SKM-1 treated with dmso at 0.1 percent for 144 hours (cell line): ENCODE measurements at regions not wholly inside any gene's neighbourhood (a gene's known extent, or its start where the extent isn't known, plus 50 kb on each side); places are given as distances from the start of the nearest gene placed in this dataset.
"Not testable (repeated sequence)": the region's sequence is repeated elsewhere in the genome, so short reads cannot be mapped to it uniquely, and the experiment has no call there.

Experiments used
- DNase-seq: peaks from one replicate; lab custom pipeline; 2025; ENCODE audit not compliant: unreplicated experiment; lab: John Stamatoyannopoulos, UW

DNA sequence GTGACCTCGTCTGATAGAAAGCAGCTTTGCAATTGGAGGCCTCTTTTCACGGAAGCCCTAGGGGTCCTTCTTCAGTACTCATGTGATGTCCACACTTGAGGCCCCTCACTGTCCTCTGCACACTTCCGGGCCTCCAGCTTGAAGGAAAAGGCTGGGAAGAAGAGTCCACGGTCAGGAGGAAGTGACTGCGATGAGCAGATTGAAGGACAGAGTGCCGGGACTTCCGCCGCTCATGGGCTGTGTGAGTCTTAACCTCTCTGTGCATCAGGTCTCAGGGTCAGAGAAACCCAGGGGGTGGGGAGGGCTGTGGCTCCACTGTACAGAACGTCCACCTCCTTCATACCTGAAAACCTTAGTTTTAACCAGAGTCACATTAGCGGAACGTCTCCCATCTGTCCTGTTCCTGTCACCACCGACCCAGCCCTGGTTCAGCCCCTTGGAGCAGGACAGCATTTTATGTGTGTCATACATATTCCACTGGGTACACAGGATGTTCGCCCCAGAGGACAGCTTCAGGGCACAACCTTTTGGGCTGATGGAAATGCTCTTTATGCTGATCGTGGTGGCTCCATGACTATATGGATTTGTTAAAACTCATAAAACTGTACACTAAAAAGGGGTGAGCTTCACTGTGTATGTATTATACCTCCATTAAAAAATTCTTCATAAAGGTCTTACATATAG, 51.0 kb upstream of the SORCS2 start:
- no peak for DNase-seq

DNA sequence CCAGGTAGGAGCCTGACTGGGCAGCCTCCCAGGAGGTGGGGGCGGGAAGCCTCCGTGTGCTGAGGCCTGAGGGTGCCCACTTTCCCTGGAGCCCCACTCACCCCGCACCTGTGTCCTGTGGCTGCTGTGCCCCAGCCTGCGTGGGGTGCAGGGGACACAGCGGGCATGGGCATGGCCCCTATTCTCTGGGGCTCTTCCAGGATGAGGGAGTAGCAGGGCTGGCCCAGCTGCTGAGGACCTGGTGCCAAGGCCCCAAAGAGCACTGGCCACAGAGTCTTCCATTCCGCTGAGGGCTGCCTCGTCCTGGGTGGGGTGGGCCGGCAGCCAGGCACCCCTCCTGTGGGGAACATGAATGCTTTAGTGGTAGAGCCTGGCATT, 51.7 kb upstream of the SORCS2 start:
- no peak for DNase-seq

DNA sequence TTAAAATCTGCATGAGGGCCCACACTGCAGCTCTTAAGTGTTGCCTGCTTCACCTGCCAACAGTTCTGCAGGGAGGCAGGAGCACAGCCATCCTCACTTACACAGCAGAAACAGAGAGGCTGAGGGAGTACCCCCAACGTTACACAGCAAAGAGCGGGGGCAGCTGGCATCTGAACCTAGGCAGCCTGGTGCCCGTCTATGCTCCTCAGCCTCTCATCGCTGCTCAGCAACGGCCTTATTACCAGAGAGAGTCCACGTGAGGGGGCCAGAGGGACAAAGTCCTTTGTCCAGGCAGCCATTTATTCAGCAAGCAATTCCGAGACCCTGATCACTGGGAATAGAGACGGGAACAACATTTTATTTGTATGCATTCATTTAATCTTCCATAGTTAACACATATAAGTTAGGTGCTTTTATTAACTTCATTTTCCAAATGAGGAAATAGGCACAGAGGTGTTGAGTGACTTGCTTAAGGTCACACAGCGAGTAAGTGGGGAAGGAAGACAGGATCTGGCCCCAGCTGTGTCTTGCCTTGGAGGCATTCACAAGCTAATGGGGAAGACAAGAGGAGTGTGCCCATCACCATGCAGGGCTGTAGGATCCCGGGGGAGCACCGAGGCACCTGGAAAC, 52.2 kb upstream of the SORCS2 start:
- no peak for DNase-seq

GRCh38 chr4:7139167-7139982, 53.0 kb upstream of the SORCS2 start:
- no peak for DNase-seq

GRCh38 chr4:7138223-7139166, 53.8 kb upstream of the SORCS2 start:
- no peak for DNase-seq

DNA sequence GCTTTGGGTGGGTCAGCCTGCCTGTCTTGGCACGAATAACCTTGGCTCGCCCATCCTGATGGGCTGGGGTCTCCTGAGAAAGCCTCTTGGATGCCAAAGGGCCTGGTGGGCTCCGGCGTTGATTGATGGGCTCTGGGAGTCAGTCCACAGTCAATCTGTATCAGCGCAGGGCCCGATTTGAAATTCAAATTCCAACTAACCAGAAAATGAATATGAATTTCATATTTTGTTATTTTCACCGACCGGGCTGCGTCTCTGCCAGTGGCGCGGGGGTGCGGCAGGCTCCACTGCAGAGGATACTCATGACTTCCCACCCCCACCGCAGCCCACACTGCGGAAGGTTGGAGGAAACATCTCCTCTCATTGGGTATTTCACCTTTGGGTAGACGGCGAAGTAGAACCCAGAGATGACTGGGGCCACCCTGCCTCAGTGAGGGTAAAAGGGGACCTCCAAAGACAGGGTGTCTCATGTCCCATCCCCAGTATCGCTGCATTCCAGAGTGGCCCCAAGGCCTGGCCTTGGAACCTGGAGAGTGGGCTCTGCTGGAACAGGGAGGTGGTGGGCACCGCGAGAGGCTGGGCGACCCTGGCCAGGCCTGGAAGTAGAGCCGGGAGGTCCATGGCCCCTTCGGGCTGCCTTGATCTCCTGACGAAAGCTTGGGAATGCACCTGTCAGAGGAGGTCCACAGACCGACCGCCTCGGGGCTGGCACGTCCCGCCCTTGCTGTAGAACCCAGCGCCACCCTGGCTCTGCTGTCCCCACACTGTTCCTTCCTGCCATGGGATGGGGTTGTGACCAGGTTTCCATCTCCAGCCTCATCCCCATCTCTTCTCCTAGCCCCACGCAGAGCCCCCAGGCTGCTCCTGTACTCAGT, 54.8 kb upstream of the SORCS2 start:
- DNase-seq = no peak

GRCh38 chr4:7136351-7136750, 56.0 kb upstream of the SORCS2 start:
- DNase-seq = no peak

DNA sequence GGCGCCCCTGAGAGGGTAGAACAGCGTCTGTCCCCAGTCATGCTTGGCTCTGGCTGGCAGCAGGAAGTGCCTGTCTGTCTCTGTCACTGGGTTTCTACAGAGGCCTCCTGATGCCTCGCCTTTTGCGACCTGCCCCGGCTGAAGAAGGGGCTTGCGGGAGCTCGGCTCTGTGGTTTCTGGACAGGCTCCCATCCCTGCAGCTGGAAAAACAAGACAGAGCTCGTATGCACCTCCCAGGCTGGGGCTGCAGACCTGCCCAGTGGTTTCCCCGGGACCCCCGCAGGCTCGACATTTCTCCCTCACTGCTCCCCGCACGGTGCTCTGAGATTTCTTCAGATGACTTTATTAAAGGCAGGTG, 57.0 kb upstream of the SORCS2 start:
- no peak for DNase-seq

GRCh38 chr4:7134737-7135388, 57.5 kb upstream of the SORCS2 start:
- DNase-seq = peak; percentile 32

DNA sequence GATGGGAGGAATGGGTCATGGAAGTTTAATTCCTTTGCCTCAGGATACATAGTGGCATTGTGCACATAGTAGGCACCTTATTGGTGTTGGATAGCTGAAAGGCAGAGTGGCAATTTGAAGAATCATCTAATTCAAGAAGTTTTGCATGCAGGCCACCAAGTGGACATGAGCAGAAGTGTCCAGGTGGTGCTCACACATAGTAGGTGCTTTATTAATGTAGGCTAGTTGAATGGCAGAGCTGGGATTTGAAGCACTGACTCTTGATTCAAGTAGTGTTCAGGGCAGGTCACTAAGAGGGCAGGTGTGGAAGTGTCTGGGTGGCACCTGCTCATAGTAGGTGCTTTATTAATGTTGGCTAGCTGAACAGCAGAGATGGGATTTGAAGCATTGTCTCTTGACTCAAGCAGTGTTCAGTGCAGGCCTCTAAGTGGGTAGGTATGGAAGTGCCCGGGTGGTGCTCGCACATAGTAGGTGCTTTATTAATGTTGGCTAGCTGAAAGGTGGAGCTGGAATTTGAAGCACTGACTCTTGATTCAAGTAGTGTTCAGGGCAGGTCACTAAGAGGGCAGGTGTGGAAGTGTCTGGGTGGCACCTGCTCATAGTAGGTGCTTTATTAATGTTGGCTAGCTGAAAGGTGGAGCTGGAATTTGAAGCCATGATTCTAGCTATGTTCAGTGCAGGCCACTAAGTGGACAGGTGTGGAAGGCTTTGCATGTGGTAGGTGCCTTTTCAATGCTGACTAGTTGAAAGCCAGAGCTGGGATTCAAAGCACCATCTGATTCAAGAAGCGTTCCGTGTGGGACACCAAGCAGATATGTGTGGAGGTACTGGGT, 58.3 kb upstream of the SORCS2 start:
- DNase-seq = not testable (repeated sequence)

DNA sequence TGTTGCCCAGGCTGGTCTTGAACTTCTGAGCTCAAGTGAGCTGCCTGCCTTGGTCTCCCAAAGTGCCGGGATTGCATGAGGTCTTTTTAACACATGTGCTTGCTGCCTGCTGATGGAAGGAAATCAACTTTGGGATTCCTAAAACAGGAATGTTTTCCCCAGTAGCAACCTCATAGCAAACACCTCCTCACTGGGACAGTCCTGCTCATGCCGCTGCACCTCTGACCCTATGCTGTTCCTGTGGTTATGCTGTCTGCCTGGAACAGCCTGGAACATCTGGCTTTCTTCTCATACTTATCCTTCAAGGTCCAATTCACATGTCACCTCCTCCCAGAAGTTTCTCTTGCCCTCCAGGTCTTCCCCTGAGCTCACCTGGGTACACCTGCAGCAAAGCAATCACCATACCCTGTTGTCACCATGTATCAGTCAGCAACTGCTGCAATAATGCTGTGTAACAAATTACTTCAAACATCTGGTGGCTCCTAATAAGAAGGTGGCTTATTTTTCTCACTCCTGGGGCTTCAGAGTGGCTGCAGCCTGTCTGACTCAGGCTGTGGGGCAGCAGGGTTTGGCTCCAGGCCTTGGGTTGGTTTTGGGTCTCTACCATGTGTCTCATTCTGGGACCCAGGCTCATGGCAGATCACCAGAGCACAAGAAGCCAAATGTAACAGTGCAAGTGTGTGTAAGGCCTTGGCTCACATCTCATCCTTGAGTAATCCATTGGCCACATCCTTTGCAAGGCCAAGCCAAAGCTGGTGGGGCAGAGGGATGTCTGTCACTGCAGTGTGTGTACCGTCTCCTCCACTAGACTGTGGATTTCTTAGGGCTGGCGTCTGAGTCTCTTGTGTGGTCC, 59.4 kb upstream of the SORCS2 start:
- no peak for DNase-seq

- no peak for DNase-seq
Observed at GRCh38 chr4:7132249-7132648, 60.1 kb upstream of the SORCS2 start.

DNA sequence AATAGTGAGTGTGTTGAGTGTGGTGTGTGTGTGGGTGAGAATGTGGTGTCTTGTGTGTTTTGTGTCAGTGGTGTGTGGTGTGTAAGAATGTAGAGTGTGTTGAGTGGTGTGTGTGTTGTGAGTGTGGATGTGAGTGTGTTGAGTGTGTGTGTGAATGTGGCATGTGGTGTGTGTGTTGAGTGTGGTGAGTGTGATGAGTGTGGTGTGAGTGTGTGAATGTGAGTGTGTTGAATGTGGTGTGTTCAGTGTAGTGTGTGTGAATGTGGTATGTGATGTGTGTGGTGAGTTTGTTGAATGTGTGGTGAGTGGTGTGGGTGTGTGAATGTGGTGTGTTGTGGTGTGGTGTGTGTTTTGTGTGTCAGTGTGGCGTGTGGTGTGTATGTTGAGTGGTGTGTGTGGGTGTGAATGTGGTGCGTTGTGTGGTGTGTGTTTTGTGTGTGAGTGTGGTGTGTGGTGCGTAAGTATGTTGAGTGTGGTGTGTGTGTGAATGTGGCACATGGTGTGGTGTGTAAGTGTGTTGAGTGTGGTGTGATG, 60.8 kb upstream of the SORCS2 start:
- DNase-seq = no peak

DNA sequence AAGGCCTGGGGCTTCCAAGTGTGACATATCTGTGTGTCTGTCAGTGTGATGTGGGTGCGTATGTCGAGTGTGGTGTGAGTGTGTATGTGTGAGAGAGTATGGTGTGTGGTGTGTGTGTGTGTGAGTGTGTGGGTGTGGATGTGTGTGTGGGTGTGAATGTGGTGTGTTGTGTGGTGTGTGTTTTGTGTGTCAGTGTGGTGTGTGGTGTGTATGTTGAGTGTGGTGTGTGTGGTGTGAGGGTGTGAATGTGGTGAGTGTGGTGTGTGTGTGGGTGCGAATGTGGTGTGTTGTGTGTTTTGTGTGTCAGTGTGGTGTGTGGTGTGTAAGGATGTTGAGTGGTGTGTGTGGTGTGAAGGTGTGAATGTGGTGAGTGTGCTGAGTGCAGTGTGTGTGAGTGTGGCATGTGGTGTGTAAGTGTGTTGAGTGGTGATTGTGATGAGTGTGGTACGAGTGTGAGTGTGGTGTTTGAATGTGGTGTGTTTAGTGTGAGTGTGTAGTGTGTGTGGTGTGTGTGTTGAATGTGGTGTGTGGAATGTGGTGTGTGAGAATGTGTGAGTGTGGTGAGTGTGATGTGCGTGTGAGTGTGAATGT, 61.6 kb upstream of the SORCS2 start:
- no peak for DNase-seq

- DNase-seq = no peak
Observed at GRCh38 chr4:7129871-7130620, 62.2 kb upstream of the GRPEL1 start.

GRCh38 chr4:7128644-7129043, 60.8 kb upstream of the GRPEL1 start:
- DNase-seq = no peak

DNA sequence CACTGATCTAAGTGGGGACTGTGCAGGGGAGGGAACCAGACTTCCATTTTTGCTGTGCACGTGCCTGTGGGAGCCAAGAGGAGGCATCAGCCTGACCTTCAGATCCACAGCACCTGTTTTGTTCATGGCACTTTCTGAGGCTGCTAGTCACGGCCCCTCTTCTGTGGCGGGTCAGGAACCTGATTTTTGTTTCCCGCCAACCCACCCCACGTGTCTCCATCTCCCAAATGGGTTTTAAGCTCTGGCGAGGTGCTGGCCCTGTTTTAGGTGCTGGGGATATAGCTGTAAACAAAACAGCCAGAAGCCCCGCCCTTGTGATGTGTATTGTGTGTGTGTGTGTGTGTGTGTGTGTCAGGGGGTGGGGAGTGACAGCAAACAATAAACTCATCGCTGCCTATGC, 60.4 kb upstream of the GRPEL1 start:
- no peak for DNase-seq
